ENCODE measurements at regions not wholly inside any gene's neighbourhood (a gene's known extent, or its start where the extent isn't known, plus 50 kb on each side); places are given as distances from the start of the nearest gene placed in this dataset.

GRCh38 chr2:118554616-118555015 lies 292.8 kb downstream of the EN1 start:
- no peak for DNase-seq

GRCh38 chr2:118549503-118549902 lies 297.9 kb downstream of the EN1 start:
- no peak for DNase-seq

GRCh38 chr2:118548880-118549488 lies 298.5 kb downstream of the EN1 start:
- no peak for DNase-seq

- peak; percentile 19 for DNase-seq
Measured at GRCh38 chr2:118539290-118539689, 308.2 kb downstream of the EN1 start.

- no peak for DNase-seq
Measured at GRCh38 chr2:118536306-118536705, 311.1 kb downstream of the EN1 start.

- DNase-seq, result no peak
Measured at GRCh38 chr2:118535818-118536212, 311.6 kb downstream of the EN1 start.

- DNase-seq, result no peak
Measured at GRCh38 chr2:118535171-118535817, 312.2 kb downstream of the EN1 start.

GRCh38 chr2:118530976-118531375 lies 316.5 kb downstream of the EN1 start:
- no peak for DNase-seq

GRCh38 chr2:118529908-118530599 lies 317.4 kb downstream of the EN1 start:
- DNase-seq, result no peak

GRCh38 chr2:118527571-118527970 lies 319.9 kb downstream of the EN1 start:
- DNase-seq, result no peak

- DNase-seq, result no peak
Measured at GRCh38 chr2:118525346-118525745, 322.1 kb downstream of the EN1 start.

GRCh38 chr2:118524911-118525310 lies 322.5 kb downstream of the EN1 start:
- no peak for DNase-seq

GRCh38 chr2:118523761-118524160 lies 323.7 kb downstream of the EN1 start:
- no peak for DNase-seq

- no peak for DNase-seq
Measured at GRCh38 chr2:118521960-118522359, 325.5 kb downstream of the EN1 start.

GRCh38 chr2:118521272-118521671 lies 326.2 kb downstream of the EN1 start:
- DNase-seq, result no peak

- no peak for DNase-seq
Measured at GRCh38 chr2:118520246-118520645, 327.2 kb downstream of the EN1 start.

GRCh38 chr2:118519511-118519910 lies 327.9 kb downstream of the EN1 start:
- no peak for DNase-seq

GRCh38 chr2:118510807-118511206 lies 336.6 kb downstream of the EN1 start:
- no peak for DNase-seq

GRCh38 chr2:118509319-118510004 lies 338.0 kb downstream of the EN1 start:
- DNase-seq, result no peak

- no peak for DNase-seq
Measured at GRCh38 chr2:118508282-118508681, 339.2 kb downstream of the EN1 start.

- DNase-seq, result no peak
Measured at GRCh38 chr2:118505436-118505835, 342.0 kb downstream of the EN1 start.

GRCh38 chr2:118502106-118502505 lies 345.3 kb downstream of the EN1 start:
- no peak for DNase-seq

GRCh38 chr2:118498943-118499342 lies 348.5 kb downstream of the EN1 start:
- no peak for DNase-seq
